G401 (cell line): ENCODE measurements at regions not wholly inside any gene's neighbourhood (a gene's known extent, or its start where the extent isn't known, plus 50 kb on each side); places are given as distances from the start of the nearest gene placed in this dataset.
A peak's percentile ranks its signal among the peaks of the same experiment; 100 is the strongest.
"Not testable (repeated sequence)": the region's sequence is repeated elsewhere in the genome, so short reads cannot be mapped to it uniquely, and the experiment has no call there.

ENCODE experiments used
- DNase-seq: peaks from one replicate; pipeline ENCODE4 v3.0.0-alpha.2; 2015; ENCODE audit warnings: low spot score
- in situ Hi-C: cut with HindIII; loops from 2 replicates; pipeline ENCODE4 v1.10.0; 2016; ENCODE audit warnings: low sequenced_read_pairs, mixed read lengths

DNA sequence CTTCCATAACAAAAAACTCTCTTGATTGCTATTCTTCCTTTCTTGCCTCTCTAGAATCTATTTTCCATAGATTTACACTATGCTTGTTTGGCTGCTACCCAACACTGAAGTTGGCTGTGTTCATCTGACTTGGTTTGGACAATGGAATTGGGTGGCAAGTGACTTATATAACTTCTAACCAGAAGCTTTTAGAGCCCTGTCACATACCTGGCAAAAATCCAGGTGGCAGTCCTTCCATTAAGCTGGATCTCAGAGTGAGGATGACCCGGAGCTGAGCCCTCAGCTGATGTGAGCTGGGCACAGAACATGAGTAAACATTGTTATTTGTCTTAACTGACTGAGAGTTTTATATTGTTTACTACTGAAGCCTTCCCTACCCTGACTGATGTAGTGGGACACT, 225.7 kb downstream of the TLR4 start:
- DNase-seq = peak; percentile 8
- in situ Hi-C loops = no loop called here

DNA sequence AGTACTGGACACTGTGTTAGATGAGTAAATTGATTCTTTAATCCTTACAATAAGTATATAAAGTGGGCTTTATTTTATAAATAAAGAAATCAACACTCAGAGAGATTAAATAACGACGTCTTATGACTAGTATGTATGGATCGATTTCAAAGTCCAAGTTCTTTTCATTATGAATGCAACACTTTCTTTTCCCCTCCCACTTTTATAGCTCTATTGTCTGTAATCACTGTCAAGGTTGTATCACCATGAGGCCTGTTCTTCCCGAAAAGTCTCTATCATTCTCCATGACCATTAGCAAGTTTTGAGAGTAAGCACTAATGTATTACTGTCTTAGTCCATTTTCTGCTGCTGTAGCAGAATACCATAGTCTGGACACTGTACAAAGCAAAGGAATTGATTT, 228.4 kb downstream of the TLR4 start:
- no peak for DNase-seq
- in situ Hi-C loops = no loop called here

DNA sequence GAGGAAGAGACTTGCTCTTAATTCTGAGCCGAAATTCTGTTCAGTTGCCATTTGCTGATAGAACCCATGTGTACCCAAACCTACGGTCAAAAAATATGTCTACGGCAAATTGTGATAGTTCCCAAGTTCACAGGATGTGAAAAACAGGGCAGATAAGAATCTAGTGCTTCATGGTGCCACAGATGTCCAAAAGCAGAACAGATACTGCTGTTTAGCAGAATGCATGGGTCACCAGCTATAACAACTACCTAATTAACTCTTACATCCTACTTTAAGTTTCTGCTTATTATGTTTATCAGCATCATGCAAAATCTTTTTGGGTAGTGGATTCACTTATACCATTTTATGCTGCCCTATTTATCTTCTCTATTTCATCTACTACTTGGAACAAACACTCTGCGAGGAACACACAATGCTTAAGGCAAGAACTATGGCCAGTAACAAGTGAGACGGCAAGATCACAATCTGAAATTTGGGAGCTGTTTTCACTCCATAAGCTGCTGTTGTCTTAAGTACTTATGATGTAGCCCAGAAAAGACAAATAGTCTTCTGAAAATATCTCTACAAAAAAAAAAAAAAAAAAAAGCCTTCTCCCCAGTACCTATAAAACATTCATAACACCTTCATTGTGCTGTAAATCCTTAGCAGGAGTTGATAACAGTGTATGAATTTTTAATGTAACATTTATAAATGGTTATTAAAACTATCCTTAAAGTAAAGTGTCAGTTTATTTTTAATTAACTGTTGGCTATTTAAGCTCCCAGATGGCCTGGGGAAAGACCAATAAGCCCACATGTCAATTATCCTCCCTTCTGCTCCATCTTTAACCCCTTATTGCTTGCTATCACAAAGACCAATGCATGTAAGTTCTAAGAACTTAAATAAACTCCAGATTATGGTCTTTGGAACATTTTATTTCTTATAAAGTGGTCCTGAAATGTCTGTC, 232.3 kb downstream of the TLR4 start:
- in situ Hi-C loops = no loop called here
- DNase-seq = no peak

DNA sequence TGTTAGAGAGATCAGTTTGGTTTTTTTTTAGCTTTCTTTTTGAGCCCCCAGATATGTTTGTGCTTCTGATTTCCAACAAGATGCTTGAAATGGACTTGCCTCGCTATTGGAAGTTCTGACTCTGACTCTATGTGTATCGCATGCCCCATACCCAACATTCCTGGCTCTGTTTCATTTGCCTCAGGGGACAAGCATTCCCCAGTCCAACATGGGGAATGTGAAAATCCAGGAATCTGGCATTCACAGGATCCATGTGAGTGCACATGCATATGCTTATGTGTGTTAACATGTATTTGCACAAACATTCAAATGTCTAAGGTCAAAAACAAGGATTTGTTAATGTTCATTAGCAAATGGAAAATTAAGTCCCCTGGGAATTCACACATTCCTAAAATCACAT, 233.9 kb downstream of the TLR4 start:
- in situ Hi-C loops = no loop called here
- no peak for DNase-seq

DNA sequence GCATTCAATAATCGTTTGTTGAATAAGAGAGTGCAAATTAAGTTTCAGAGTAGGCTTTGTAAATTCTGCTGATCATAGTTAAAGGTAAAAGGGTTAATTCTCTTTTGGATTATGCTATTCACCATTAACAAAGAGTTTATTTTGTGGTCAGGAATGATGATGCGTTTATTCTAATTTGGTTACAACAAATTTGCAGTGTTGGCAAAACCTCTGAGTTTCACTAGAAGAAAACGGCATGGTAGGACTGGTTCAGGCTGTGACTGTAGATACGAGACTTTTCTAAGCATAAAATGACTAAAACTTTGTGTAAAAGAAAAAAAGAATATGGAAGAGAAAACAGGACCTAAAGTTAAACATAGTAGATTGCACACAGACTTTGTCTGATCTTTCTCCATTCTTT, 234.7 kb downstream of the TLR4 start:
- in situ Hi-C loops = no loop called here
- DNase-seq = no peak

DNA sequence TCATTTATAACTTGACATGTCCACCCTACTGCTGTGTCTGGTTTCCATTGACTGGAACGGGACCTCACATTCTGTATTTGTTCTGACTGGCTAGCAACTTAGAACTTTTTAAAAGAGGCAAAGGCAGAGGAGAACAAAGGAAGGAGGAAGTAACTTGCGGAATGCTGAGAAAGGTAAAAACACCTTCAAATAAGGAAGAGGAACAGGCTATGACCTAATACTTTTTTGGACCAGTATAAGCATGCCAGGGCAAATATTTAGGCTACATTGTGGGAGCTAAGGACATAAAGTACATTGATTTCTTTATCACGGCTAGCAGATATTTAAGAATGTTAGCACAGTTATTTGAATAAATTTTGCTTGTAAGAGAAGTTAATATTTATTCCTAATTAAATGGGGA, 240.5 kb downstream of the TLR4 start:
- DNase-seq, in situ Hi-C loops: not testable (repeated sequence)

DNA sequence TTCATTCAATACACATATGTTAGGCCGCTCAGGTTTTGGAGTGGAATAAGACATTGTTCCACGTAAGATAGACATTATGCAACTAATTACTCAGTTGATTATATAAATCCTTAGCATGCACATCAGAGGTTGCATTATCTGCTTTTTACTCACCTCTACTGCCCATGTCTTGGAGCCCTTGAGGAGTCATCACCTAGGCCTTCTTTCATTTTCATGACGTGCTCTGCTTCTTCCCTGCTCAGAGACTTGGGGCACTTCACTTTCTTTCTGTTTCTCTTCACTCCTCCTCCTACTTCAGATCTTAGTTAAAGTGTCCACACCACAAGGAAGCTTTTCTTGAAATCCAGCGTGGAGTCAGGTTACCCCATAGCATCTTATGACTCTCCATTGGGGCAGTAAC, 241.1 kb downstream of the TLR4 start:
- in situ Hi-C loops = no loop called here
- DNase-seq = no peak

DNA sequence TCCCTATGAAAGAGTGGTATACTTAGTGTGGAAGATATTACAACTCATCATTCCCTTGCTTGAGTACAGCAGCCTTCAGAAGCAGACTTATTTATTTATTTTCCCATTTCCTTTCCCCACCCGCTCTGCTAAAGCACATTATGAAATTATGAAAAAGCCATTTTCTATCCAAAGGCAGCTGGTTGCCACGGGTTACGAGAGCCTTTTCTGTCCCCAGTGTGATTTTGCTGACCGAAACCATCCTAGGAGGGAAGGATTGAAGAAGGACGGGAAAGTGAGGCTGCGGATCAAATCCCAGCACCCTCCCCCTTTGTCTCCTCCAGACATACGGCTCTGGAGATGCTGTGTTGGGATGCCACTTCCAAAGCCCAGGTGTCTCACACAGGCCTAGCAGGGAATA, 246.9 kb downstream of the TLR4 start:
- in situ Hi-C loops = no loop called here
- no peak for DNase-seq

DNA sequence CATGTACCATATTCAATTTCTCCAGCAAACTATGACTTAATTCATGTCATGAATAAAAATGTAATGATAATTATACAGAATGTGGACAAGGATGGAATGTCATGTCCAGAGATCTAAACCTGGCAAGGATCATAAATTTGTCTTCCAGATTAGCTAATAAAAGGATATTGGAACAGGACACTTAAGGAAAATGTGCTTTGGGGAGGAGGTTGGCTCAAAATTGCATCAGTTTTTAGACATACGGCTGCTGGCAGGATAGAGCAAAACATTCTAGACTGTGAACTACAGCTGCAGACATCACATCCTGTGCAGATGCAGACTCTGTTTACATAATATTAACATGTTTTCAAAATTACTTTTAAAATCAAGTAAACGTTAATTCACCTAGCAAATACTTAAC, 248.4 kb downstream of the TLR4 start:
- no peak for DNase-seq
- in situ Hi-C loops = no loop called here

DNA sequence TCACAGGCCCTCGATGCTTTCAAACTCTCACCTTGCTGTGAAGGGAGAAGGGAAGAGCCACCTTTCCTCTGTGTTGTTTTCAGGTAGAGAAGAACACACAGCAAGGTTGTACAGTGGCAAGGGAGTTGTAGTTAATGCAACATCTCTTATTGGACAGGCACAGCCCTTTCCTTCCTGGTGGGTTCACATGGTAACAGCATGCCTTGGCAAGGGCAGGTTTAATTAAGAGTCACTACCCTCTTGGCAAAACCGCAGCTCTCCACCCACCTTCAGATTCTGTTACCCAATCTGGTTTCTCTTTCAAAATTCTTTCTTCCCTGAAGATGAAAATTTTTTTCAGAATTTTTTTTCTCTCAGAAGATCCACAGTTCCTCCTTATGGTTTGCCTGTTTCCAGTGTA, 253.1 kb downstream of the TLR4 start:
- DNase-seq = peak; percentile 48
- in situ Hi-C loops = no loop called here

DNA sequence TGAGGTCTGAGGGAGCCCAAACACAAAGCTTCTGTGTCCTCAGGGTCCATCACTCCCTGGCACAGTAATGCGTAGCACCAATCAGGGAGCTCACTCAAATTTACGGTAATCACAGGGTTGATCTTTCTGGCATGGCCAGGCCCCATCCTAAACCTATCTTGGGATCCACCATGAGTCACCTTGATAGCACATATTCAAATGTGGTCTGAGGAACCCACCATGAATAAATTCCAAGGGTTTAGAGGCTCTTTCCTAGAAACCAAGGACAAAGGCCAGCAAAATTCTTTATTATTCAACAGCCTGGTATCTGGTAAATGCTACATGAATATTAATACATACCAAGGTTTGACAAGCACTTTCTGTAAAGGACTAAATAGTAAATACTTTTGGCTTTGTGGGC, 254.5 kb downstream of the TLR4 start:
- no peak for DNase-seq
- in situ Hi-C loops = no loop called here

DNA sequence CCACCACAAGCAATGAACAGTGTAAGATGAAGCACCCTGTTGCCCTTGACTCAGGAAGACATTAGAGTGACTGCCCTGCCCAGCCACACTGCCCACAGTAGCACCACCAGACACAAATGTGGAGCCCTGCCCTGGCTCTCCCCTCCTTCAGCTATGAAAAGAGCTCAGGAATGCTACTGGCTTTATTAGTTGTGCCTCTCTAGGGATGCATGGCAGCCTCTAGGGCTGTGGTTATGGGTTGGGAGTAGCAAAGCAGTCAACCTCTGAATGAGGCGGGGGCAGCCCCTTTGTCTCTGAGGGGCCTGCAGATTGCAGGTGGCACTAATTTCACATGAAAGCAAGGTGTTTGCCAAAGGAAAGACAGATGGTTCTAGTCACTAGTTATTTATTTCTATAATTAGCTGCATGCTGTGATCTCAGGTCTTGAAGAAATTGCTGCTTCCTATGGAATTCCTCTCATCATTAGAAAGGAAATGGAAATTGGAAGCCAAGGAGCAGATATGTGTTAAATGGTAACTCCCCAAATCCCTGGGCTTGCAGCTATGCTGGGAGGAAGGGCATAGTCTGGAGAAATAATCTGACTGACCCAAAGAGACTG, 259.4 kb downstream of the TLR4 start:
- DNase-seq = peak; percentile 47
- in situ Hi-C loops = no loop called here

DNA sequence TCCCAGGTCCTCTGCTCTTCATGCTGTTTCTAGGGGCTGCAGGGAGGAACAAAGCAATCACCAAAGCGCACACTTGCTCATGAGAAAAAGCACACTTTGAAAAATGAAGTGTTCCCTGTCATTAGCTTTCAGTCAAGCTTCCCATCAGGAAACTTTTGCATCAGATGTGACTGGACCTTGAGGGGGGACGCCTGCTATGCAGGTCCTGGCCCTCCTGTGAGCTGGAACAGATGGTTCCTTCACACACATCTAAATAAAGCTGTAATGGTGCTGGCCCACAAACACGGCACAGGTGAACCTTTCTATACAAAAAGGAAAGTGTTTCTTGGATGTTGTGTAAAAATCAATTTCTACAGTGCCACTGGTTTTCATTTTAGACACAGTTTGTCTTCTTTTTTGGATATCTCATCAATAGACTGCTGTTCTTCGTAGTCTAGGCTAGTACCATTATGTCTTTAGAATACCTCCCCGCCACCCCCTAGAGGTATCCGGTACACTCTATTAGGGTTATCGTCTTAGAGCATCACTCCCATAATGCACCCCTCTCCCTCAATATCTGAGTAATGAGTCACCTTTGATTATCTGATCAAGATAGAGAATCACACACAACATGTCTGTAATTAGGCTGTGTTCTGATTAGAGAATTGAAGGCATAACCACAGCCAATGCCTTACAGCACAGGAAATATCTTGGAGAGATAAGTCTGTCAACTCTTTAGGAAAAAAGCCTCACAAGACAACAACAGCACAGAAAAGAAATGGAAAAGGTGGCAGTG, 266.3 kb downstream of the TLR4 start:
- DNase-seq = peak; percentile 76
- in situ Hi-C loops = no loop called here

DNA sequence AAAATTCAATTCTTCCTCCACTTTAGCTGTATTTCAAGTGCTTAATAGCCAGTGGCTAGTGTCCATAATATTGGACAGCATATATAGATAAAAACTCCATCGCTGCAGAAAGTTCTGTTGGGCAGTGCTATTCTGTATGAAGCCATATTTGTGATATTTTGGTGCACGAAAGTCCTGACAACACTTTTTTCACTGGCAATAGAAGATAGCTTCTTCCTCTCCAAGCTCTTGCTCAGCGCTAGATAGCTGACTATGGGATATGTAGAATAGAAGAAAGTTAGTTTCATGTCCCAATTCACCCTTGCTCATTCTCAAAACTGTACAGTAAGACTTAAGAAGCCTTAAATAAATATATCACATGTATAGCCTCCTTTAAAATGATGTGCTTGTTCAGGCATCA, 269.9 kb downstream of the TLR4 start:
- DNase-seq = no peak
- in situ Hi-C loops = no loop called here

DNA sequence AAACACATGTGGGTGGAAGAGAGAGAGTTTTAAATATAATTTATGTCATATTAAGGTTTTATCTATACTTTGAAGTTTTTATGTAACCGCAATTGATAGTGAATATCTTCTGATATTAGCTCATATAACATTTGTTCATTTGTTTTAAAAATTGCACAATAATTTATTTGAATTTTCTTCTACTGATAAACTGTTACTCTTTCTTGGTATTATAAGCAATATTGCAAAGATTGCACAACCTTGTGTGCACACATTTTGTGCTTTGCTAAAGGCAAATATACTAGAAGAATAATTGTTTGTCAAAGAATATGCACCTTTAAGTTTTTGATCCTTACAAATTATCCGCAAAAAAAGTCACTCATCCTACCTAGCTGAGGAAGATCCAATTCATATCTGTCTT, 275.7 kb downstream of the TLR4 start:
- in situ Hi-C loops = no loop called here
- no peak for DNase-seq

DNA sequence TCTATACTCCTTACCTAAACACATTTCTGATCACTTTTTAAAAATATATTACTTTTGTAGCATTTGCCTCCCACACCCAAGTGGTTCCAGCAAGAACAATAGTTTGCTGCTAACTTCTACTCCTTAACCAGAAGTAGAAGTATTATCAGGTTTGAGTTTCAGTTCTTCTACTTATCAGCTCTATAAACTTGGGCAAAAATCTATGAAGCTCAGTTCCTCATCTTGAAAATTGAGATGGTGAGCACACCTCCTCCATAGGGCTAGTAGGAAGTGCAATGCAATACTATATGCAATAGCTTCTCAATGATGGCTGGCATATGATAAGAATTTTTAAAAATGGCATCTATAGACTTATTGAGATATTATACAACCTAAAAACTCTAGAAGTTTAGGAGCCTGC, 283.7 kb downstream of the TLR4 start:
- in situ Hi-C loops = no loop called here
- no peak for DNase-seq

DNA sequence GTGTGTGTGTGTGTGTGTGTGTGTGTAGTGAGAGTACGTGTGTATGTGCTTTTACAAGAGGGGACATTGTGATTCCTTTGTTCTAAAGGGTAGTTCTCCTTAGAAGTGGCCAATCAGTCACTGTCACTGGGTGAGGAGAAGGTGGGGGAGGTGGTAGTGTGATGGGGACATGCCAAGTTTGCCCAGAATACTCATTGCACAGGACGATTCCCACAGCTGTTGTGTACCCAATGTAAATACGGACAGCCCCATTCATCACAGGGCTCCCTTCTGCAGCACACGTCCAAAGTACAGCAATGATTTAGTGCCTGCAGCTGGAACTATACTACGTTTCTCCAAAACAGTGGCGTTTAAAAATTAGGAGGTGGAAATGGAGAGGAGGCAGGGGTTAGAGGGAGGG, 287.8 kb downstream of the TLR4 start:
- DNase-seq = no peak
- in situ Hi-C loops = no loop called here

DNA sequence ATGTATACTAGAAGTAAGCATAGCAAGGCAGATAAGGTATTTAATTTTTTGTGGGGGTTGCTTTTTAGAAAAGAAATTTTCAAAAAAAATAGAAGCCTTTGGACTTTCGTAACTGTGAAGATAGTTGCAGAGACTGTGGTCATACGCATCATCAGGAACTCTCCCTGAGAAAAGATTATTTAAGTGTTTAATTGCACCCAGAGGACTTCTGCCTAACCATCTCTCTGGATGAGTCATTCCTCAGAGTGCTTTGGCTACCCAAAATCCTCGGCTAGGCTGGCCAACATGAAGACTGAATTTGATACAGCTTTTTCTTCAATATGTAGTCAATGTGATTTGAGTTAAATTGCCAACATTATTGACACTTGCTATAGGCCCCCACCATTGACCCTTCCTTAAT, 296.4 kb downstream of the TLR4 start:
- no peak for DNase-seq
- in situ Hi-C loops = no loop called here

DNA sequence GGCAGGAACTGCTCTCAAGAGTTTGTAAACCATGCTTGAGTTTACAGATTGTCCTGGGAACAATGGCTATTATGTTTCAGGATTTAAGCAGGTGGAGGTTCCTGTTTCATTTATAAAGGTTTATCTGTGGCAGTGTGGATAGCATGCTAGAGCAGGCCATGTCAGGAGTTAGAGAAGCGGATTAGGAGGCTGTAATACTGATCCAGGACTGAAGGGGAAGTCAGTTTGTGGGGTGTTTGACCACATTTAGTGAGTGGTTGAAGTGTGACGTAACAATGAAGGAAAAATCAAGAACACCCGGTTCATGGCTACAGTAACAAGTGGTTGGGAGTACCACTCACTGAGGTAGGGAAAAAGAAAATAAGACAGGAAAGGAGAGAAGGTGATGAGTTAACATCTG, 299.0 kb downstream of the TLR4 start:
- no peak for DNase-seq
- in situ Hi-C loops = no loop called here

DNA sequence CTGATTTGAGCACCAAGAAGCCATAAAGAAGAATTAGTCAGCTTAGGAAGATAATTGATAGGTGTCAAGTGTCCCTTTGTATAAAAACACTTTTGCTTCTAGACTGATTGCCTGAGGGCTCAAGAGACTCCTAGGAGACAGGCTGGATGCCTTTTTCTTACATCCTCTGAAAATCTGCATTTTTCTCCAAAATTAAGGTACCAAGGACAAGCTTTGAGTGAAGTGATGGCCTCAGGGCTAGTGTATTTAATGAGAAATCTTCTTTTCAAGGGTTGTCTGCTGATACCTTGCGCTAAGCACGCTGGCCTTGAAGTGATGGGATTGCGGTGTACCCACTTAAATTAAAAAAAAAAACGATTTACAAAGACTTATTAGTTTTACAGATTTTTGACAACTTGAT, 304.0 kb downstream of the TLR4 start:
- in situ Hi-C loops = no loop called here
- no peak for DNase-seq
